Epidermal melanocyte (primary cell): ENCODE measurements at regions not wholly inside any gene's neighbourhood (a gene's known extent, or its start where the extent isn't known, plus 50 kb on each side); places are given as distances from the start of the nearest gene placed in this dataset.

Source experiments
- DNase-seq: peaks from one replicate; pipeline ENCODE4 v3.0.0; 2011; ENCODE audit warnings: low spot score; ENCODE audit not compliant: insufficient read length

DNA sequence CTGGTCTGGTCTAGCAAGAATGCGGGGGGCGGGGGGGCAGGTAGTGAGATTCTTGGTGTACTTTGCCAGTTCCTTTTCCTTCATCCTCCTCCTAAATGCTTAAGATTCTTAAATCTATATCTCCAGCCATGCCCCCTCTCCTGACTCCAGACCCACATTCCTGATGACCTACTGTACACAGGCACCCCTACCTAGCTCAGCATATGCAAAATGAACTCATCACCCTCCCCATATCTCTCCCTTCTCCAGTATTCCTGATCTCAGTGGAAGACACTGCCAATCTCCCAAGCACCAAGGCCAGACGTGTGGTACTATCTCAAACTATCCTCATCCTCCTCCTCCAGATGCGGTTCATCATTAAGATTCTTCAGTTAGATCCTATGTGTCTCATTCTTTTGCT lies 215.8 kb downstream of the SPTSSA start:
- no peak for DNase-seq

- no peak for DNase-seq
These were observed 218.6 kb downstream of the SPTSSA start for GRCh38 chr14:34243401-34243800.

DNA sequence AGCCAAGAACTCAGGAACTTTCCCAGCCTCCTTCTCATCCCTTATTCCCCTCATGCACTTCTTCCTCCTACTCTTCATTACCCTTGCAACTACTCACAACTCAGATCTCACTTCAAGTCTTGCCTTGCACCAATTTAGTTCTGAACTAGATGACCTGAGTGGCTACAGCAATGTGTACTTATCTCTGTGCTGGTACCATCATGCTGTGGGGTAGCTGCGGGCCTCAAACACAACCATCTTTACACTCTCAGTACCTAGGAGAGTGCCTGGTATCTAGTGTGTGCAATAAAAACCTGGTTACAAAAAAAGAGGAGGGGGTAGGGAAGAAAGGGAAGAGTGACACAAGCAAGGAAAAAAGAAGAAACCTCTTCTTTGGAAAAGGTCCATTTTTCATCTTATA lies 219.0 kb downstream of the SPTSSA start:
- DNase-seq = no peak

DNA sequence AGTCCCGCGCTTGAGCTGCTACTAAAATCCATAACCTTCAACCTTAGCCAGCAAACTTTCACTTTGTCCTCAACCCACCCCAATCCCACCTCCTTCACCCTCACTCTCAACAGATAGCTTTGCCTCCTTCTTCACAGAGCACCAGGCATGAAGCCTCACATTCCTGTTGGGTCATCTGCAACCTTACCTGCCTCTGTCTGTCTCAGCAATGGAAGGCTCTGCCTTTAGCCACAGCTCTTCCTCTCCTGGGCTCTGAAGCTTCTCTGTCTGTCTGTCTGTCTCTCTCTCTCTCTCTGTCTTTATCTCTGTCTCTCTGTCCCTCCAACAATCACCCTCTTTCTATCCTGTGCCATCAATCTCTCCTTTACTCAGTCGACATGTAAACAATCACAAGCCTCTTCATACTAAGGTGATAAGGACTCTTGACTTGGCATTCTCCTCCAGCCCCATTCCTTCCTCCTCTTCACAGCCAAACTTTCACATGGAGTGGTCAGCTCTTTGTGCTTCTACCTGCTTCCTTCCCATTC lies 220.8 kb downstream of the SPTSSA start:
- DNase-seq = no peak

DNA sequence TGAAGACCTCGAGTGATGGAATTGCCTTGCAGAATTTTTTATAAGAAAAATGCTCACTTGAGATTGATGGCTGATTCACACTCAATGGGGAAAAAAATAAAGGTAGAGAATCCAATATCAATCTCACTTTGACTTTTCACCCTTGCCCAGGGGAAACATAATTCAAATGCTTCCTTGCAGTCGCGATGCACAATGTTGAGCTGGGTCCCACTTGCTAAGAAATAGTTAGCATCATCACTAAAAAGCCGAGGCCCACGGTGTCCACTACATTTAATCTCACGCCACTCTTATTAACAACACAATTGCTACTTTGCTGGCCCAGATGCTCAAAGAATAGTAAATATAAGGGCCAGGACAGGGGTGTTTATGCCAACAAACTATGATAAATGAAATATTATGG lies 223.4 kb downstream of the SPTSSA start:
- DNase-seq = no peak

DNA sequence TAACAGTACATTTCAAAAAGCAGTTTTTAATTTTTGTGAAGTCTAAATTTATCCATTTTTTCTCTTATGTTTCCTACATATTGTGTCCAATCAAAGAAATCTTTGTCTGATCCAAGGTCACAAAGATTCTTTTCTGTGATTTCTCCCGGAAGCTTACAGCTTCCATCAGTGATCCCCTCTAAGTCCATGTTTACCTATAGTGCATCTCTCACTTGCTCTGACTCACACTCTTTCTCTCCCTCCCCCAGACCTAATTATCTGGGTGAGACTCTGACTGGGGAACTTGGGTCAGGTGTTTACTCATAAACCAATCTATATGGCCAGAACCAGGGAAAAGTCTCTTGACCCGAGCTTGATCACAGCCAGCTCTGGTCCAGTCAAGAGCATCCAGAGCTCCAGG lies 224.4 kb downstream of the SPTSSA start:
- DNase-seq = no peak

DNA sequence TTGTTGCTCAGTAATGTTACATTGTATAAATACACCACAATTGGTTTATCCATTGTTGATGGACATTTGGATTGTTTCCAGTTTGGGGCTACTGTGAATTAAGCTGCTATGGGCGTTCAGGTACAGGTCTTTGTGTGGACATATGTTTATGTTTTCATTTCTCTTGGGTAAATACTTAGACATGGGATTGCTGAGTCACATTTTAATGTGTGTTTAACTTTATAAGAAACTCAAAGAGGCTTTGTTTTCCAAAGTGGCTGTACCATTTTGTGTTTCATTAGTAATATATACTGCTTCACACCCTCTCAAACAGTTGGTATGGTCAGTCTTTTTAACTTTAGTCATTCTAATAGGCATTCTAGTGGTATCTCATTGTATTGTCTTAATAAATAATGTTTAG lies 225.0 kb downstream of the SPTSSA start:
- DNase-seq = no peak

DNA sequence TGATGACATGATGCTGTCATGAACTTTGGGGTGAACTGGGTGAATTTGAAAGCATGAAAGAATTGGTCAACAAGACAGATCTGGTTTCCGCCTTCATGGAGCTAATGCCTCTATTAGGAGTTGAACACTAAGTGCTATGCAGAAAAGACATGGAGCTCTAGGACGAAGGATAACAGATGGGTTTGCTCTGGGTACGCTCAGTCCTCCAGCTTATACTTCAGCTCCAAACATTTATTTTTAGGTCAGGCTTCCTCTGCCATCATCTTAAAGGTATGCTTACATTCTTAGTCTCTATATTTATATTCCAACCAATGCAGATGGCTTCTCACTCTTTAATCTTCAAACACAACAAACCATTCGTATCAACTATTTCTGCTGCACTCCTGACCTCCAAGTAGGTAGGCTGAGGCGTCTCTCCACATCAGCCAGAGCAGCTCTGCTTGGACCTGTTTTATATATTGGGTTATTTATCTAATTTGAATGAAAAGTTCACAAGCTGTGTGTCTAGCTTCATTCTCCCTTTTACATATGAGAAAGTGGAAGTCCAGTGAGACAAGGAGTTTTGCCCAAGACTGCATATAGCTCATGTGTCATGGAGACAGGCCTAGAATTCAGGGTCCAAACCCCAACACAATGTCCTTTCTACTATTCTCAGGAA lies 226.3 kb downstream of the SPTSSA start:
- DNase-seq = no peak

DNA sequence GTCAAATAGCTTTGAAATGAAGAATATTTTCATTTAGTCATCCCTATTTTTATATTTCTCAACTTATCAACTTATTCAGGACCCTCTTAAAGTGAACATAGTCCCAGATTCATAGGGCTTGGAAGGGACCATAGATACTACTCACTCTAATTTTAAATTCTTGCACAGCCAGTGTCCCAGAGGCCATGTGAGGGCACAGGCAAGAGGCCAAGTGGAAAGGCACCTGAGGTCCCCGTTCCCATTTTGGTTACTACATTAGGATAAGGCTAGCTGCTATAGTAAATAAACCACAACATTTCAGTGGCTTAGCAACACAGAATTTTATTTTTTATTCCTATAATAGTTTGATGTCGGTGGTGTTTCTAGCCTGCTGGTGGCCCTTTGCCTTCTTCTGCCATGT lies 227.8 kb downstream of the SPTSSA start:
- DNase-seq = no peak

DNA sequence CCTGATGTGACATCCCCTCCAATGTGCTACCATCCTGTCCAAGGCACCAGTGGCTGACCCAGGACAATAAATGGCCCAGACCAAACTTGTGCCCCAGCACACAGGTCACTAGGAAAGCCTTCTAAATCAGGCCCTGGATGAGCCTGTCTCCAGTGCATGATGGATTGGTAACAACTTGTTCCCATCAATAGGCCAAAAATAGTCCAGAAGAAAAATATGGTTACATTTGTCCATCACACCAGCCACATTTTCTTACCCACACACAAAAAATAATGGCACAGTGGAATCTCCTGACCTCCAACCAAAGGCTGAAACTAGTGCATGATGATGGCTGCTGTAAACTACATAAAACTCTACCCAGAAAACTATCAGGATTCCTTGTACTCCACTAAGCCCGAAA lies 228.4 kb downstream of the SPTSSA start:
- DNase-seq = no peak

- DNase-seq = no peak
These were observed 229.2 kb downstream of the SPTSSA start for GRCh38 chr14:34232790-34233189.

DNA sequence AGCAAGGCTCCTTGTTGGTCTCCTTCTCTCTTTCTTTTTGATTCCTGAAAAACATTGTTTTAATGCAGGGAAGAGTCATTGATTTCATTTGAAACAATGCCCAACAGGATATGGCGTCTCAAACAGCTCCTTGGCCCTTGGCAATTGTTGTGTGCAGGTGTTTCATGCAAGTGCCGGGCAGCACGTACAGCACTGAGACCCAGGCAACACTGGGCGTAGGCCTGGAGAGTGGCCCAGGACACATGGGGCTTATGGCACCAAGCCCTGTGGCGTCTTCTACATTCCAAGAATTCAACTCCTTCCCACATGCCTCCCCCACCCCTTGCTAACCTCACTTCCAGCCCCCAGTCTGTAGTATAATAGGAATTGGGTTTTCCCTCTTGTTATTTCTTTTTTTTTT lies 230.4 kb downstream of the SPTSSA start:
- DNase-seq = no peak

- no peak for DNase-seq
These were observed 232.9 kb downstream of the SPTSSA start for GRCh38 chr14:34229140-34229539.

DNA sequence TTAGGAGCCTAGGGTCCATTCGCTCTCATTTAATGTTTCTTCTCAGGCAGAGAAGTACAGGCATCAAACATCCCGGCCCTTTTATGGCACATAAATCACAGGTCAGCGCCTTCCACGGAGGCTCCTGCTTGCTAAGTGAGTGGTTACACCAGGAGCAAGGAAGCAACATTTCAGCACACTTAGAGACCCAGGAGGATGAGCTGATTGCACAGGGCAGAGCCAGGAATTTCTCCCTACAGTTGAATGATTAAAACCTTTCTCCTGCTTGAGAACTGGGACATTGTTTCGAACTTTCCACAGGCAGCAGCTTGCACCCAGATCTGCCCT lies 233.4 kb downstream of the SPTSSA start:
- no peak for DNase-seq

GRCh38 chr14:34227834-34228649 lies 234.0 kb downstream of the SPTSSA start:
- DNase-seq = peak; percentile 81

- no peak for DNase-seq
These were observed 237.8 kb downstream of the SPTSSA start for GRCh38 chr14:34224221-34224620.

GRCh38 chr14:34223373-34224148 lies 238.5 kb downstream of the SPTSSA start:
- no peak for DNase-seq

- DNase-seq = no peak
These were observed 239.2 kb downstream of the SPTSSA start for GRCh38 chr14:34222867-34223266.

DNA sequence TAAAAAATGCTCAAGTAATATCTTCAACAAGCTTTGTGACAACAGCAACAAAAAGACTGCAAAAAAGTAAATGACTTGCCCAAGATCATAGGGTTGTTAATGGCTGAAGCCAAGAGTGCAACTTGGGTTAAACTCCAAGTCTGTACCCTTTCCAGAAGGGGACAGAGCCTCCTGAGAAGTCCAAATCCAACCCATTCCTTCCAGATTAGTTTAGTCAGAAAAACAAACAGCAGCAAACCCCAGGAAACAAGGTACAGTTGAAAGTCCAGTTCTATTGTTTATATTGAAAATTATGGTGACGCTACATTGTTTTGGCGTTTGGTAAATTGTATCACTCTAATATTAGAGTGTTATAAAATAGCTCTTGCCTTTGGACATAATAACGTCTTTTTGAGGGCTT lies 239.9 kb downstream of the SPTSSA start:
- no peak for DNase-seq

DNA sequence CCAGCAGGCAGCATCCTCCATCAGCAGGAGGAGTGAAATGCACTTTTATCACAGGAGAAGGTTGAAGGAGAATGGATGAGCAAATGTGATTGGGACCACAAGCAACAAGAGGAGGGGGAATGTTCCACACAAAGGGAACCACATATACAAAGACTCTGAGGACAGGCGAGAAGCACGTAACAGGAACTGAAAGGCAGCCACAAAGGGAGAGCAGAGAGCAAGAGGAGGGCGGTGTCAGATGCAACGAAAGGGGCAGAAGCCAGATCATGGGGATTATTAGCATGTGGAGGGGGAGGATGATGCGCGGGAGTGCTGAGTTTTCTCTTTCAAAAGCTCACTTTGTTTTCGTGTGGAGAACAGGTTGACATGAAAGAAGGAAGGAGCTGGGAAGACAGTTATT lies 241.1 kb downstream of the SPTSSA start:
- DNase-seq = no peak

- no peak for DNase-seq
These were observed 241.7 kb downstream of the SPTSSA start for GRCh38 chr14:34220378-34220706.

- DNase-seq = no peak
These were observed 242.2 kb downstream of the SPTSSA start for GRCh38 chr14:34219661-34220377.
